NOMO-1 treated with DMSO at 0.1 percent for 48 hours (cell line): ENCODE measurements at regions not wholly inside any gene's neighbourhood (a gene's known extent, or its start where the extent isn't known, plus 50 kb on each side); places are given as distances from the start of the nearest gene placed in this dataset.
"Not testable (repeated sequence)": the region's sequence is repeated elsewhere in the genome, so short reads cannot be mapped to it uniquely, and the experiment has no call there.

Source experiments
- DNase-seq: peaks from one replicate; lab custom pipeline; 2025; ENCODE audit not compliant: unreplicated experiment; lab: John Stamatoyannopoulos, UW

- DNase-seq, result no peak
Observed at GRCh38 chr16:9014389-9014788, 50.7 kb upstream of the USP7 start.

GRCh38 chr16:9015489-9015888, 51.8 kb upstream of the USP7 start:
- DNase-seq, result no peak

GRCh38 chr16:9016005-9016404, 52.3 kb upstream of the USP7 start:
- not testable (repeated sequence) for DNase-seq

- no peak for DNase-seq
Observed at GRCh38 chr16:9016824-9017223, 53.1 kb upstream of the USP7 start.

- no peak for DNase-seq
Observed at GRCh38 chr16:9027070-9027799, 63.5 kb upstream of the USP7 start.

- DNase-seq, result not testable (repeated sequence)
Observed at GRCh38 chr16:9028491-9028890, 63.0 kb upstream of the HAPSTR1 start.

- DNase-seq, result no peak
Observed at GRCh38 chr16:9031107-9031506, 60.3 kb upstream of the HAPSTR1 start.

GRCh38 chr16:9033125-9033830, 58.2 kb upstream of the HAPSTR1 start:
- no peak for DNase-seq

GRCh38 chr16:9034056-9034455, 57.4 kb upstream of the HAPSTR1 start:
- no peak for DNase-seq

- no peak for DNase-seq
Observed at GRCh38 chr16:9035996-9036395, 55.4 kb upstream of the HAPSTR1 start.

- DNase-seq, result peak; percentile 29
Observed at GRCh38 chr16:9039210-9039609, 52.2 kb upstream of the HAPSTR1 start.

- no peak for DNase-seq
Observed at GRCh38 chr16:9040800-9041412, 50.5 kb upstream of the HAPSTR1 start.
